Ishikawa (cell line): ENCODE measurements at regions not wholly inside any gene's neighbourhood (a gene's known extent, or its start where the extent isn't known, plus 50 kb on each side); places are given as distances from the start of the nearest gene placed in this dataset.

ENCODE experiments used
- CEBPB ChIP-seq: IDR thresholded peaks from 2 replicates; pipeline ENCODE4 v1.6.1; 2012
- CREB1 ChIP-seq: IDR thresholded peaks from 2 replicates; pipeline ENCODE4 v1.6.1; 2012; ENCODE audit warnings: low read depth
- EGR1 ChIP-seq: IDR thresholded peaks from 2 replicates; pipeline ENCODE4 v1.6.1; 2012
- EP300 ChIP-seq: IDR thresholded peaks from 2 replicates; pipeline ENCODE4 v1.6.1; 2012; ENCODE audit warnings: borderline replicate concordance
- FOXM1 ChIP-seq: IDR thresholded peaks from 2 replicates; pipeline ENCODE4 v1.6.1; 2012; ENCODE audit warnings: low read depth, borderline replicate concordance
- MAX ChIP-seq: IDR thresholded peaks from 2 replicates; pipeline ENCODE4 v1.6.1; 2012
- RAD21 ChIP-seq: IDR thresholded peaks from 2 replicates; pipeline ENCODE4 v1.6.1; 2012; ENCODE audit warnings: low read depth
- REST ChIP-seq: IDR thresholded peaks from 2 replicates; pipeline ENCODE4 v1.6.1; 2012; ENCODE audit warnings: low read depth, mild to moderate bottlenecking
- TAF1 ChIP-seq: IDR thresholded peaks from 2 replicates; pipeline ENCODE4 v1.6.1; 2012; ENCODE audit warnings: low read depth, mild to moderate bottlenecking
- TCF12 ChIP-seq: IDR thresholded peaks from 2 replicates; pipeline ENCODE4 v1.6.1; 2012; ENCODE audit warnings: low read depth
- YY1 ChIP-seq: IDR thresholded peaks from 2 replicates; pipeline ENCODE4 v1.6.1; 2012; ENCODE audit warnings: low read depth

- TF ChIP-seq YY1 (no peak), EP300 (no peak), TAF1 (no peak), CEBPB (no peak), MAX (no peak), TCF12 (no peak), REST (no peak), CREB1 (no peak), RAD21 (no peak), EGR1 (no peak), FOXM1 (no peak)
These were observed 342.8 kb upstream of the AGA start for GRCh38 chr4:177785000-177785399.
